Medulla oblongata (tissue), 1 donor: ENCODE measurements at regions not wholly inside any gene's neighbourhood (a gene's known extent, or its start where the extent isn't known, plus 50 kb on each side); places are given as distances from the start of the nearest gene placed in this dataset.
A peak's percentile ranks its signal among the peaks of the same experiment; 100 is the strongest.

Source experiments
- DNase-seq: peaks from one replicate; pipeline ENCODE4 v3.0.0-alpha.2; 2015; ENCODE audit errors: extremely low spot score

- DNase-seq = no peak
These were observed 888.0 kb upstream of the PTPRD start for GRCh38 chr9:11500780-11501179.

- DNase-seq = no peak
These were observed 894.2 kb upstream of the PTPRD start for GRCh38 chr9:11506980-11507379.

- DNase-seq = no peak
These were observed 924.8 kb upstream of the PTPRD start for GRCh38 chr9:11537566-11537965.

- DNase-seq = no peak
These were observed 930.0 kb upstream of the PTPRD start for GRCh38 chr9:11542781-11543180.

GRCh38 chr9:11546231-11546630, 933.4 kb upstream of the PTPRD start:
- no peak for DNase-seq

GRCh38 chr9:11549311-11549794, 936.6 kb upstream of the PTPRD start:
- DNase-seq = no peak

GRCh38 chr9:11551106-11551505, 938.3 kb upstream of the PTPRD start:
- no peak for DNase-seq

- DNase-seq = no peak
These were observed 945.2 kb upstream of the PTPRD start for GRCh38 chr9:11558043-11558442.

GRCh38 chr9:11559001-11559776, 946.4 kb upstream of the PTPRD start:
- DNase-seq = no peak

- DNase-seq = no peak
These were observed 964.7 kb upstream of the PTPRD start for GRCh38 chr9:11577522-11577921.

- DNase-seq = no peak
These were observed 983.0 kb upstream of the PTPRD start for GRCh38 chr9:11595756-11596155.

GRCh38 chr9:11618241-11618805, 1005.5 kb upstream of the PTPRD start:
- DNase-seq = no peak

GRCh38 chr9:11632691-11633090, 1019.9 kb upstream of the PTPRD start:
- no peak for DNase-seq

- DNase-seq = no peak
These were observed 1034.0 kb upstream of the PTPRD start for GRCh38 chr9:11646831-11647230.

- DNase-seq = no peak
These were observed 1039.3 kb upstream of the TYRP1 start for GRCh38 chr9:11653867-11654266.

GRCh38 chr9:11663913-11664312, 1029.3 kb upstream of the TYRP1 start:
- DNase-seq = no peak

GRCh38 chr9:11676821-11677220, 1016.4 kb upstream of the TYRP1 start:
- DNase-seq = no peak

GRCh38 chr9:11686733-11687132, 1006.5 kb upstream of the TYRP1 start:
- DNase-seq = no peak

- no peak for DNase-seq
These were observed 996.1 kb upstream of the TYRP1 start for GRCh38 chr9:11697126-11697525.

GRCh38 chr9:11701706-11702105, 991.5 kb upstream of the TYRP1 start:
- DNase-seq = peak; percentile 62

- peak; percentile 9 for DNase-seq
These were observed 990.6 kb upstream of the TYRP1 start for GRCh38 chr9:11702548-11702947.

- peak; percentile 4 for DNase-seq
These were observed 989.0 kb upstream of the TYRP1 start for GRCh38 chr9:11704198-11704597.

GRCh38 chr9:11708899-11709298, 984.3 kb upstream of the TYRP1 start:
- no peak for DNase-seq
